Neural cell (in vitro differentiated cells): ENCODE measurements at regions not wholly inside any gene's neighbourhood (a gene's known extent, or its start where the extent isn't known, plus 50 kb on each side); places are given as distances from the start of the nearest gene placed in this dataset.

Source experiments
- H2AFZ ChIP-seq: fragments of 200-600, 300-800 bp; sonication (generic), shearing (Covaris generic); 2 replicates; pipeline ENCODE4 v1.6.0; 2014; ENCODE audit warnings: low read depth, mild to moderate bottlenecking, antibody characterized with exemption, low read length, moderate library complexity
- H3F3A ChIP-seq: fragments of 200-600 bp; shearing (Covaris generic); 2 replicates; pipeline ENCODE4 v1.6.1; 2016; ENCODE audit warnings: mild to moderate bottlenecking, moderate library complexity, mixed read lengths, antibody characterized with exemption, low read length; ENCODE audit not compliant: insufficient read depth, poor library complexity, severe bottlenecking
- H3K27ac ChIP-seq: fragments of 200-600, 300-800 bp; sonication (generic), shearing (Covaris generic); 2 replicates; pipeline ENCODE4 v1.5.1; 2014; ENCODE audit warnings: mild to moderate bottlenecking, low read length, moderate library complexity
- H3K27me3 ChIP-seq: fragments of 300-800, 200-600 bp; sonication (generic), shearing (Covaris generic); 2 replicates; pipeline ENCODE4 v1.6.0; 2014; ENCODE audit warnings: mild to moderate bottlenecking, low read depth, low read length, moderate library complexity; ENCODE audit not compliant: insufficient read depth
- H3K36me3 ChIP-seq: fragments of 300-800, 200-600 bp; sonication (generic), shearing (Covaris generic); 2 replicates; pipeline ENCODE4 v1.5.1; 2014; ENCODE audit warnings: mild to moderate bottlenecking, antibody characterized with exemption, low read length, moderate library complexity; ENCODE audit not compliant: insufficient read depth
- H3K4me2 ChIP-seq: fragments of 300-800, 200-600 bp; sonication (generic), shearing (Covaris generic); 2 replicates; pipeline ENCODE4 v1.6.0; 2014; ENCODE audit warnings: mild to moderate bottlenecking, low read length
- H3K4me3 ChIP-seq: fragments of 300-800, 200-600 bp; sonication (generic), shearing (Covaris generic); 2 replicates; pipeline ENCODE4 v1.5.1; 2014; ENCODE audit warnings: mild to moderate bottlenecking, low read length, moderate library complexity
- H3K79me2 ChIP-seq: fragments of 200-600 bp; shearing (Covaris generic); replicated peaks from 2 replicates; pipeline ENCODE4 v1.6.0; 2014; ENCODE audit warnings: mild to moderate bottlenecking, low read length, moderate library complexity; ENCODE audit not compliant: insufficient read depth
- H3K9ac ChIP-seq: fragments of 300-800, 200-600 bp; sonication (generic), shearing (Covaris generic); 2 replicates; pipeline ENCODE4 v1.6.1; 2016; ENCODE audit warnings: mild to moderate bottlenecking, low read length, mixed read lengths
- H3K9me2 ChIP-seq: fragments of 200-600 bp; shearing (Covaris generic); 2 replicates; pipeline ENCODE4 v1.6.1; 2016; ENCODE audit warnings: mild to moderate bottlenecking, low read length, mixed read lengths; ENCODE audit not compliant: insufficient read depth
- H3K9me3 ChIP-seq: fragments of 200-600, 300-800 bp; sonication (generic), shearing (Covaris generic); 2 replicates; pipeline ENCODE4 v1.6.1; 2016; ENCODE audit warnings: mild to moderate bottlenecking, mixed run types, low read length, moderate library complexity, mixed read lengths
- H4K20me1 ChIP-seq: fragments of 200-600 bp; shearing (Covaris generic); 2 replicates; pipeline ENCODE4 v1.6.1; 2016; ENCODE audit warnings: mild to moderate bottlenecking, mixed run types; ENCODE audit not compliant: insufficient read depth
- CTCF ChIP-seq: fragments of 450-650 bp; IDR thresholded peaks from 2 replicates; pipeline ENCODE4 v1.5.1; 2014; ENCODE audit warnings: antibody characterized with exemption, mild to moderate bottlenecking, moderate library complexity; ENCODE audit not compliant: poor library complexity, severe bottlenecking
- EP300 ChIP-seq: fragments of 450-650 bp; conservative IDR thresholded peaks from 2 replicates; pipeline ENCODE4 v1.6.1; 2014; ENCODE audit warnings: antibody characterized with exemption, mild to moderate bottlenecking, moderate library complexity; ENCODE audit not compliant: poor library complexity, severe bottlenecking
- EZH2 ChIP-seq: fragments of 200-600, 300-800 bp; shearing (Covaris generic), sonication (generic); IDR thresholded peaks from 2 replicates; pipeline ENCODE4 v1.6.1; 2014; ENCODE audit warnings: antibody characterized with exemption, low read length, borderline replicate concordance, mild to moderate bottlenecking; ENCODE audit not compliant: insufficient read depth, poor library complexity, severe bottlenecking
- MXI1 ChIP-seq: fragments of 450-650 bp; conservative IDR thresholded peaks from 2 replicates; pipeline ENCODE4 v1.6.1; 2014; ENCODE audit warnings: antibody characterized with exemption, mild to moderate bottlenecking; ENCODE audit not compliant: poor library complexity, severe bottlenecking
- POLR2AphosphoS5 ChIP-seq: IDR thresholded peaks from 2 replicates; pipeline ENCODE4 v1.6.1; 2012
- RAD21 ChIP-seq: fragments of 450-650 bp; conservative IDR thresholded peaks from 2 replicates; pipeline ENCODE4 v1.6.1; 2014; ENCODE audit warnings: antibody characterized with exemption, mild to moderate bottlenecking, moderate library complexity
- SMC3 ChIP-seq: fragments of 450-650 bp; conservative IDR thresholded peaks from 2 replicates; pipeline ENCODE4 v1.6.1; 2014; ENCODE audit warnings: antibody characterized with exemption, mild to moderate bottlenecking, moderate library complexity; ENCODE audit not compliant: poor library complexity
- TAF1 ChIP-seq: IDR thresholded peaks from 2 replicates; pipeline ENCODE4 v1.6.1; 2012; ENCODE audit warnings: low read depth
- TF ChIP-seq, protein P1 (sequence below): IDR thresholded peaks from 2 replicates; pipeline ENCODE4 v1.6.1; 2012; ENCODE audit warnings: borderline replicate concordance

- Histone ChIP-seq H3K36me3 (no peaks in the 10 kb centered on the region), H3K9ac (no peak overlapping the region), H4K20me1 (no peaks in the 10 kb centered on the region), H3K27ac (no peak overlapping the region), H3K79me2 (no peaks in the 10 kb centered on the region), H3F3A (no peaks in the 10 kb centered on the region), H3K4me3 (no peak overlapping the region), H2AFZ (no peak overlapping the region), H3K9me2 (no peaks in the 10 kb centered on the region), H3K4me2 (no peak overlapping the region), H3K9me3 (no peaks in the 10 kb centered on the region), H3K27me3 (no peaks in the 10 kb centered on the region)
- TF ChIP-seq MXI1 = no peak
- no peak for TF ChIP-seq RAD21
- TF ChIP-seq, protein P1, sequence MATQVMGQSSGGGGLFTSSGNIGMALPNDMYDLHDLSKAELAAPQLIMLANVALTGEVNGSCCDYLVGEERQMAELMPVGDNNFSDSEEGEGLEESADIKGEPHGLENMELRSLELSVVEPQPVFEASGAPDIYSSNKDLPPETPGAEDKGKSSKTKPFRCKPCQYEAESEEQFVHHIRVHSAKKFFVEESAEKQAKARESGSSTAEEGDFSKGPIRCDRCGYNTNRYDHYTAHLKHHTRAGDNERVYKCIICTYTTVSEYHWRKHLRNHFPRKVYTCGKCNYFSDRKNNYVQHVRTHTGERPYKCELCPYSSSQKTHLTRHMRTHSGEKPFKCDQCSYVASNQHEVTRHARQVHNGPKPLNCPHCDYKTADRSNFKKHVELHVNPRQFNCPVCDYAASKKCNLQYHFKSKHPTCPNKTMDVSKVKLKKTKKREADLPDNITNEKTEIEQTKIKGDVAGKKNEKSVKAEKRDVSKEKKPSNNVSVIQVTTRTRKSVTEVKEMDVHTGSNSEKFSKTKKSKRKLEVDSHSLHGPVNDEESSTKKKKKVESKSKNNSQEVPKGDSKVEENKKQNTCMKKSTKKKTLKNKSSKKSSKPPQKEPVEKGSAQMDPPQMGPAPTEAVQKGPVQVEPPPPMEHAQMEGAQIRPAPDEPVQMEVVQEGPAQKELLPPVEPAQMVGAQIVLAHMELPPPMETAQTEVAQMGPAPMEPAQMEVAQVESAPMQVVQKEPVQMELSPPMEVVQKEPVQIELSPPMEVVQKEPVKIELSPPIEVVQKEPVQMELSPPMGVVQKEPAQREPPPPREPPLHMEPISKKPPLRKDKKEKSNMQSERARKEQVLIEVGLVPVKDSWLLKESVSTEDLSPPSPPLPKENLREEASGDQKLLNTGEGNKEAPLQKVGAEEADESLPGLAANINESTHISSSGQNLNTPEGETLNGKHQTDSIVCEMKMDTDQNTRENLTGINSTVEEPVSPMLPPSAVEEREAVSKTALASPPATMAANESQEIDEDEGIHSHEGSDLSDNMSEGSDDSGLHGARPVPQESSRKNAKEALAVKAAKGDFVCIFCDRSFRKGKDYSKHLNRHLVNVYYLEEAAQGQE = no peak
- no peak for TF ChIP-seq POLR2AphosphoS5
- TF ChIP-seq SMC3 = no peak
- no peak for TF ChIP-seq EP300
- TF ChIP-seq CTCF = no peak
- no peak for TF ChIP-seq EZH2
- no peak for TF ChIP-seq TAF1
Observed at GRCh38 chr7:136142583-136142982, 165.4 kb upstream of the MTPN start.

DNA sequence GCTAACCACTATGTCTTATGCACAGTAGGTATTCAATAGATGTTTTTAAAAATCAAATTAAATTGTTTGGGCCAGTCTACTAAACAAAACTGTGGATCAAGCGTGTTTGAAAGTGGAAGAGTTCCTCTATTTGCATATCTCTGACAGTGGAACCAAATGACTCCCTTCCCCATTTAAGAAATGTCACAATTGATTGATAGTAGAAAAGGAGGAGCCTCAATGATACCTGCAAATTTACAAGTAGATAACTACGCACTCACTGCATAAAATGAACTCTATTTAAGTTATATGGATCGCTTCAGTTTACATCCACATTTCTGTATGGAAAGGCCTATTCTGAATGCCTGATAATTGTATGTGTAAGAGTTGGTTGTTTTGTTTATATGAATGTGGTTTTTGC is 163.3 kb upstream of the MTPN start:
- H3K9ac ChIP-seq = no peak overlapping the region
- H3K27me3 ChIP-seq = no peaks in the 10 kb centered on the region
- no peaks in the 10 kb centered on the region for H3F3A ChIP-seq
- no peak overlapping the region for H2AFZ ChIP-seq
- H3K9me2 ChIP-seq = no peaks in the 10 kb centered on the region
- no peak overlapping the region for H3K27ac ChIP-seq
- H4K20me1 ChIP-seq = no peaks in the 10 kb centered on the region
- H3K4me3 ChIP-seq = no peak overlapping the region
- no peaks in the 10 kb centered on the region for H3K79me2 ChIP-seq
- no peak overlapping the region for H3K4me2 ChIP-seq
- no peaks in the 10 kb centered on the region for H3K36me3 ChIP-seq
- TF ChIP-seq CTCF (no peak), TAF1 (no peak), POLR2AphosphoS5 (no peak)
- H3K9me3 ChIP-seq = no peaks in the 10 kb centered on the region
